ENCODE measurements at regions not wholly inside any gene's neighbourhood (a gene's known extent, or its start where the extent isn't known, plus 50 kb on each side); places are given as distances from the start of the nearest gene placed in this dataset.
"Not testable (repeated sequence)": the region's sequence is repeated elsewhere in the genome, so short reads cannot be mapped to it uniquely, and the experiment has no call there.

- DNase-seq, result no peak
Measured at GRCh38 chr6:99668036-99668705, 61.5 kb downstream of the PRDM13 start.

- DNase-seq, result no peak
Measured at GRCh38 chr6:99689916-99690685, 83.5 kb downstream of the PRDM13 start.

DNA sequence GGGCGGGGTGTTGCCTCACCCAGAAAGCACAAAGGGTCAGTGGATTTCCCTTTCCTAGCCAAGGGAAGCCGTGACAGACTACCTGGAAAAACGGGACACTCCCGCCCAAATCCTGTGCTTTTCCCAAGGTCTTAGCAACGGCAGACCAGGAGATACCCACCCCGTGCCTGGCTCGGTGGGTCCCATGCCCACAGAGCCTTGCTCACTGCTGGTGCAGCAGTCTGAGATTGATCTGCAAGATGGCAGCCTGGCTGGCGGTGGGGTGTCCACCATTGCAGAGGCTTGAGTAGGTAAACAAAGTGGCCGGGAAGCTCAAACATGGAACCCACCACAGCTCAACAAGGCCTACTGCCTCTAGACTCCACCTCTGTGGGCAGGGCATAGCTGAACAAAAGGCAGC lies 95.7 kb downstream of the PRDM13 start:
- not testable (repeated sequence) for DNase-seq

DNA sequence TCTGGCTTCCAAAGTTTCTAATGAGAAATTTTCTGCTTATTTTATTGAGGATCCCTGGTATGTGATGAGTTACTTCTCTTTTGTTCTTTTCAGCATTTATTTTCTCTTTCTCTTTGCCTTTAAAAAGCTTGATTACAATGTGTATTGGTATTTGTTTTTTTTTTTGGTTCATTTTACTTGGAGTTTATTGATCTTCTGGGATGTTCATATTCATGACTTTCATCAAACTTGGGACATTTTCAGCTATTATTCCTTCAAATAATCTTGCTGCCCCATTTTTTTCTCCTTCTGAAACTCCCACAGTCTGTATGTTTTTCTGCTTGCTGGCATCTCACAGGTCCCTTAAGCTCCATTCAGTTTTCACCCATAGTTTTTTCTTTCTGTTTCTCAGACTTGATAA lies 102.4 kb downstream of the PRDM13 start:
- DNase-seq, result no peak

- DNase-seq, result no peak
Measured at GRCh38 chr6:99711302-99711701, 104.7 kb downstream of the PRDM13 start.

DNA sequence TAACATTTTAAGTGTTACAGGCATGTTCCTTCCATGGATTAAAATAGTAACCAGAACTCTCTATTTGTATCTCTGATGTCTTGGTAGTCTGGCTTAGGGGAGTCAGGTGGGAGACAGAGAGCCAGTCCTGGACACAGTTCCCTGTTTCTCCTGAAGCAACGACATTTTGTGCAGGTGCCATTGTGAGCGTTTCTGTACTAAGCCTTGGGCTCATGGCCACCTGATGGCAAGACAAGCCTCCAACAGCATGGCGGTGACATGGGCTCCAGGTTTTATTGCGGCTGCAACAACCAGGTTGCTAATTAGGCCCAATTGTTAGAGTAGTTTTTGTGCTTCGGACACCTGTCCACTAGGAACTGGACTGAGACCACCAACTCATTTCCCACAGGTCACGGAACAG lies 105.3 kb downstream of the PRDM13 start:
- no peak for DNase-seq

DNA sequence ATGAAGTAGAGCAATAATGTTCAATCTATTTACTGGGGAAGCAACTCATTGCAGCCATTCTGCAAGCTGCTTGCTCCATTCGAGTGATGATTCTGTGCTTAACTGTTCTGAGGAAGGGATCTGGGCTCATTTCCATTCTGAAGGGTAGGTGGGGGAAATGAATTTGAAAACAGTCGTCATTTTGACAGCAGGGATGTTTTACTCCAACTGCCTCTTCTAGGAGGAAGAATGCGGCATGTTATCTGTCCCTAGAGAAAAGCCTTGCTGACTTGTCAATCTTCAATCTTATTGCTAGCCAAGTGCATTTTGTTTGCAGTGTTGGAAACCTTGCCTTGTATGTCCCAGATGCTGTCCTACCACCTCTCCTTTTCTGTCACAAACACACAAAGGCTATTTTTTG lies 105.9 kb downstream of the PRDM13 start:
- DNase-seq, result no peak

- not testable (repeated sequence) for DNase-seq
Measured at GRCh38 chr6:99722043-99722442, 115.4 kb downstream of the PRDM13 start.

DNA sequence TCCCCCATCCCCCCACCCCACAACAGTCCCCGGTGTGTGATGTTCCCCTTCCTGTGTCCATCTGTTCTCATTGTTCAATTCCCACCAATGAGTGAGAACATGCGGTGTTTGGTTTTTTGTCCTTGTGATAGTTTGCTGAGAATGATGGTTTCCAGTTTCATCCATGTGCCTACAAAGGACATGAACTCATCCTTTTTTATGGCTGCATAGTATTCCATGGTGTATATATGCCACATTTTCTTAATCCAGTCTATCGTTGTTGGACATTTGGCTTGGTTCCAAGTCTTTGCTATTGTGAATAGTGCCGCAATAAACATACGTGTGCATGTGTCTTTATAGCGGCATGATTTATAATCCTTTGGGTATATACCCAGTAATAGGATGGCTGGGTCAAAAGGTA lies 123.6 kb downstream of the PRDM13 start:
- not testable (repeated sequence) for DNase-seq

GRCh38 chr6:99736302-99736701 lies 129.7 kb downstream of the PRDM13 start:
- DNase-seq, result no peak

GRCh38 chr6:99739526-99739925 lies 132.9 kb downstream of the PRDM13 start:
- DNase-seq, result no peak

GRCh38 chr6:99741092-99741491 lies 134.5 kb downstream of the PRDM13 start:
- DNase-seq, result no peak

DNA sequence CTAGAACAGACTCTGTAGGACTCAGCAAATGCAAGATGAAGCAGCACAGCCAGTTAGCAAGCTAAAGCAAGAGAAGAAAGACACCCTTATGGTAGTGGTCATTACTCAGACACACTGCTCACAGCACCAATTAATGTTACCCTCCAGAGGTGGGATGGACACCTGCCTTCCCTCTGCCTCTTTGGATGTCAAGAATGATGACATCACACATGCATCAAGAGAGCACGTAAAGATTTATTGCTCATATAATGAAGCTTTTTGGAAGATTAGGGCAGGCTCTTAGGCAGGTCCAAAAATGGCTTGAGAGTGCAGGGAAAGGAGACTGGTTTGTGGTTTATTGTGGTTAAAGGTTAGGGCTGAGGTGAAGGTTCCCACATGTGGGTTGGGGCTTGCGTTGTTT lies 137.0 kb downstream of the PRDM13 start:
- DNase-seq, result no peak

DNA sequence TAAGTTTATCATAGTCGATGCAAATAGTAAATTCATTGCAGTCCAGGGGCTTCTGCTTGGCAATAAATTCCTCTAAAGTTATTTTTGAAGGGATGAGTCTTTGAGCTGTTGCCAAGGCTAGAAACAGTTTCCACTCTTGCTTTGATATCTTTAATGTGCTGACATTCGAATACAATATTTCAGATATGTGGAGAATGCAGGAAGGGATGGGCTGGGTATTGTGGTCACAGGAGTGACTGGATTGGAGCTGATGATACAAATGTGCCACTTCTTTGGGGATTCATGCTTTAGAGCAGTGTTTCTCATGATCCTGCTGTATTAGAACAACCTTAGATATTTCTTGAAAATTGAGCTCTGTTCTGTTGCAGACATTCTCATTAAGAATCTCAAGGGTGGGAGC lies 139.0 kb downstream of the PRDM13 start:
- DNase-seq, result no peak

- DNase-seq, result peak; percentile 62
Measured at GRCh38 chr6:99746261-99746895, 139.7 kb downstream of the PRDM13 start.

DNA sequence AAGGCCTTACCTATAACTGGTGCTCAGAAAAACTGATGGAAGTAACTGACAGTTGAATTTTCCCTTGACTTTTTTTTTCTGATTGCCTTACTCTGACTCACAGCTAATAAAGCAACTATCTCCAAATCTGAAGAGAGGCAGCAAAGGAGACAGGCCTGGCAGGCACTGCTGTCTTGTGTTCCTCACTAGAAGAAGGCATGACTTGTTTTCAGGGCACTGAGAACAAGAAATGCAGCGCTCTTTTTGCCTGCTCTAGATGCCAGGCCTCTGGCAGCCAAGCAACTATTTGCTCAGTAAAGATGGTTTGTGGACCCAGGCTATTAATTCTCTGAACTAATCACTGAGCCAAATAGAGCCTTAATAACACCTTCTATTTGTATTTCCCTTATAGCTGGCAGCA lies 155.1 kb downstream of the PRDM13 start:
- DNase-seq, result no peak

- DNase-seq, result no peak
Measured at GRCh38 chr6:99768166-99768565, 161.5 kb downstream of the PRDM13 start.

DNA sequence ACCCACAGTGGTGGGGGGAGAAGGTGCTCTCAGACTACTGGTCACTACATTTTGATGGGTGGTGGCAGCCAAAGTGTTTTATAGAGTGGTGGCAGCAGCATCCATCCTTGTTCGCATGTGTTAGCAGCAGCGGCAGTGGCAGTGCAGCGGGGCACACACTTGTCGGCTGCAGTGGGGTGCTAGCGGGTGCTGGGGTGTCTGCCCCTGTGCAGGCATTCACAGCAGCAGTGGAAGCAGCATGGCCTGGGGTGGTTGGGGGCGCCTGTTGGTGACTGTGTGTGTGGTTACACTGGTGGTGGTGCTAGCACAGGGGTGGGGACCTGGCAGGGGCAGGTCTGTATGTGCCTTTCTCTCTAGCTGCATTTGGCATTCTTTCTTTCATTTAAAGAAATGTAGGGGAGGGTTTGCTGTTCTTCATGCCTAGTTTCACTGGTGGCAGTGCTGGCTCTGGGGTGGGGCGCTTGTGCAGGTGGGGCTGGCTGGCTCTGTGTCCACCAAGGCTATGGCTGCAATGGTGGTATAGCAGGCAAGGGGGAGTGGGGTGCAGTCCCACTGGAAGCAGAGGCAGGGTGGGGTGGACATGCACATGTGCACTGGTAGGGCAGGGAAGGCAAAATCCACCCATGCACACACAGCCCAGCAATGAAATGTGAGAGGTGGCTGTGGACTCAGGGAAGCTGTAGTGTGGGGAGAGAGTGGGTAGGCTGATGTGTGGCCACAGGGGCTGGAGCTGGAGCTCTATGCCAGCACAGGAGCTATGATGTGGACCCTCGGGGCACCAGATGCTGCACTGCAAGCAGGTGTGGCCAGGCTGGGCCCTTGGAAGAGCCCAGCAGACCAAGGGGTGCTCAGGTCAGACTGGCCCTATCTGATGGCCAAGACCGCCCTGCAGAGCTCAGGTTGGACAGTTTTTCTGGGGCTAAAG lies 173.3 kb downstream of the PRDM13 start:
- no peak for DNase-seq

DNA sequence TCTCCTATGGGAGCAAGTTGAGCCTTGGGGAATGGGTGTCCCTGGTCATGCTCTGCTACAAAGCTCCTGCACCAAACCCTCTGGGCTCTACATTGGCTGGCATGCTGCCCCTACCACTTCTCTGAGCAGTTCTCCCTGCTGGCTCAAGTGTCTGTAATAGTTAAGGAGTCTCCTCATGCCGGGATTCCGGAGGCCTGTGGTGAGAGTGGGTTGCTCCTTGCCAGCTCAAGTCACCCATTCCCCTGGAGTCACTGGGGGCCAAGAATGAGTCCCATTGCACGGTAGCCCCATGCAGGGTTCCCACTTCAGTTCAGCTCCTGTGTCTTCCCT lies 173.9 kb downstream of the PRDM13 start:
- DNase-seq, result no peak

- DNase-seq, result no peak
Measured at GRCh38 chr6:99789767-99790166, 183.1 kb downstream of the PRDM13 start.

GRCh38 chr6:99790679-99791078 lies 184.0 kb downstream of the PRDM13 start:
- no peak for DNase-seq

DNA sequence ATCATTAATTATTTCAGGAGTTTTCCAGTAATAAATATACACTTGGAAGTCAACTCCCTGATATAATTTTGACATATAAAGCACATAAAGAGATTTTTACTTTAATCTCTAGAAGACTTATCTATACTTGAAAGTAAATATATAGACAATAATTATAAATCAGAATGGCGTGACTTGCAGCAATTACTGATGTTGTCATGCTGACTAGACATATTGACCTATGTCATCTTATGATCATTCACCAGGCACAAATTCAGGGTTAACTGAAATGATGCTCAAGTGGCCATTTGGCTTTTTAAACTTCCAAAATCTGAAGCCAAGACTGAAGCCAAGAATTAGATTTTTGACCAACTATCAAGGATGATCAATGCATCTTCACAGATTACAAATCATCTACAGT lies 192.2 kb downstream of the MCHR2 start:
- no peak for DNase-seq

DNA sequence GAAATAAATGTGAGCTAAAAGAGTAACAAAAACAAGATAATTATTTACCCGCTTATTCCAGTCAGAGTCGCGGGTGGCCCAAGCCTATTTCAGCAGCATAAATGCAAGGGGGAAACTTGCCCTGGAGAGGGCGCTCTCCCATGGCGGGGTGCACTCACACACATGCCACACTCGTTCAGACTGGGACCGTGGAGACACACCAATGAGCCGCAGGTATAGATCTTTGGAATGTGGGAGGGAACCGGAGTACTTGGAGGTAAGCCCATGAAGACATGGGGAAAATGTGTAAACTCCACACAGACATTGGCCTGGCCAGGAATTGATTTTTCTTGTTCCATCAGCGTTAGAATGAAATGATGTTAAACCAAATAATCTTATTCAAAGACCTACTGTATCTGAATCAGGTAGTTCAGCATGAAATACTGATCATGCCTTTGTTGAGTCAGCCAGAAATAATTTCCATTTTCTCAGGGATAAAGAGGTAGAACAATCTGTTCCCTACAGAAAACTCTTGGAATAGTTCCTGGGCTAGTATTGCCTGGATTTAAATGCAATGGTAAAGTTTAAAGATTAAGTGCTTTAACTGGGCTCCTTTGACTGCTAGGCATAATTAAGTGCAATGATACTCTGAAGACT lies 191.5 kb downstream of the MCHR2 start:
- no peak for DNase-seq
